ENCODE measurements at regions not wholly inside any gene's neighbourhood (a gene's known extent, or its start where the extent isn't known, plus 50 kb on each side); places are given as distances from the start of the nearest gene placed in this dataset.

- Histone ChIP-seq H3K4me3 (ENCODE audit: extremely low read depth in 1 of 4, insufficient read depth in 2 of 4, low read depth in 3 of 4, low read length in 4 of 4) (no peak overlapping the region), H3K4me1 (replicated peaks in 1 of 4; ENCODE audit: control insufficient read depth in 3 of 4, insufficient read depth in 4 of 4, low read length in 3 of 4) (no peaks in the 10 kb centered on the region), H3K9me3 (ENCODE audit: insufficient read depth in 2 of 2, low read depth in 1 of 2, low read length in 1 of 2) (no peaks in the 10 kb centered on the region), H3K23me2 (ENCODE audit: low read depth, low read length) (peaks cover 2% of the 10 kb centered on the region; the same call in 1 of the 2 replicates), H3K9ac (replicated peaks in 1 of 4; ENCODE audit: extremely low read depth in 1 of 4, low read depth in 3 of 4, low read length in 3 of 4) (no peak overlapping the region), H3K79me1 (ENCODE audit: low read depth, low read length) (no peaks in the 10 kb centered on the region), H3K18ac (ENCODE audit: extremely low read depth, low read length) (no peak overlapping the region), H2BK120ac (replicated peaks; ENCODE audit: low read depth, low read length) (no peak overlapping the region), H2BK5ac (ENCODE audit: low read depth, low read length) (no peak overlapping the region), H3K79me2 (ENCODE audit: control insufficient read depth in 1 of 2, insufficient read depth in 2 of 2, low read length in 2 of 2) (no peaks in the 10 kb centered on the region), H4K5ac (ENCODE audit: insufficient read length, low read depth, low read length) (no peak overlapping the region), H4K91ac (replicated peaks; ENCODE audit: insufficient read length, low read length) (no peak overlapping the region), H2BK15ac (ENCODE audit: low read length) (no peak overlapping the region), H2BK12ac (ENCODE audit: low read depth, low read length) (no peak overlapping the region), H3K36me3 (ENCODE audit: control insufficient read depth in 2 of 4, insufficient read depth in 4 of 4, low read length in 3 of 4) (no peaks in the 10 kb centered on the region), H3K56ac (replicated peaks; ENCODE audit: insufficient read length, low read depth, low read length) (no peak overlapping the region), H3K4ac (replicated peaks; ENCODE audit: insufficient read length, low read depth, low read length) (no peak overlapping the region), H3K27me3 (replicated peaks in 1 of 4; ENCODE audit: control insufficient read depth in 3 of 4, extremely low read depth in 1 of 4, insufficient read depth in 3 of 4, low read length in 3 of 4) (no peaks in the 10 kb centered on the region), H2AFZ (ENCODE audit: low read length) (no peak overlapping the region), H2BK20ac (ENCODE audit: low read length) (no peak overlapping the region), H4K20me1 (replicated peaks in 1 of 2; ENCODE audit: control insufficient read depth in 1 of 2, insufficient read depth in 2 of 2, low read length in 2 of 2) (no peaks in the 10 kb centered on the region), H3K27ac (ENCODE audit: low read depth, low read length) (no peak overlapping the region), H3K23ac (ENCODE audit: insufficient read length) (no peak overlapping the region), H2AK5ac (ENCODE audit: low read depth, low read length) (no peak overlapping the region), H3K14ac (ENCODE audit: insufficient read length) (no peak overlapping the region), H3K4me2 (ENCODE audit: insufficient read depth in 1 of 2, low read depth in 2 of 2, low read length in 2 of 2) (no peak overlapping the region), H4K8ac (ENCODE audit: extremely low read depth, insufficient read depth, low read length) (no peak overlapping the region)
- FAIRE-seq, result no peak
- 96% methylated on average over 3 of the region's 3 CpGs; no CpG with 5 or more reads in 1 of the 2 experiments for WGBS, 2 experiments (ENCODE audit: extremely low coverage in 1 of 2, insufficient coverage in 1 of 2, insufficient read length in 1 of 2, insufficient replicate concordance in 2 of 2, low coverage in 1 of 2, low lambda C conversion rate in 2 of 2, missing lambda C conversion rate in 1 of 2)
- POLR2A ChIA-PET (ENCODE audit: partially characterized antibody), result no interaction called here
- no peak for DNase-seq (ENCODE audit: low read depth in 1 of 2, low spot score in 2 of 2)
- CTCF ChIA-PET (ENCODE audit: partially characterized antibody), result interaction anchor here (0.6 kb wide), 1 partner anchor 250 kb away, joined by 3 read pairs; no protein-coding TSS in a partner anchor
- TF ChIP-seq POLR2A (IDR thresholded peaks at IDR 0.05; ENCODE audit: control extremely low read depth in 1 of 2, low read depth in 2 of 2, low read length in 2 of 2), result no peak
- no peak for TF ChIP-seq EGR1 (IDR thresholded peaks at IDR 0.05; ENCODE audit: borderline replicate concordance, low read depth, low read length)
- no peak for TF ChIP-seq SIN3A (conservative IDR thresholded peaks at IDR 0.05 in 1 of 2, IDR thresholded peaks at IDR 0.05 in 1 of 2; ENCODE audit: low read depth in 1 of 2, low read length in 2 of 2)
- no peak for TF ChIP-seq POLR2AphosphoS5 (IDR thresholded peaks at IDR 0.05; ENCODE audit: low read depth, low read length)
- no peak for TF ChIP-seq CTBP2 (IDR thresholded peaks at IDR 0.05; ENCODE audit: borderline replicate concordance, insufficient read depth, insufficient read length, low read length)
- TF ChIP-seq ASH2L (IDR thresholded peaks at IDR 0.05; ENCODE audit: low read length), result no peak
- TF ChIP-seq MAFK (IDR thresholded peaks at IDR 0.05; ENCODE audit: low read depth, low read length), result no peak
- TF ChIP-seq GTF2F1 (IDR thresholded peaks at IDR 0.05; ENCODE audit: borderline replicate concordance, low read depth, low read length), result no peak
- no peak for TF ChIP-seq CBX5 (IDR thresholded peaks at IDR 0.05; ENCODE audit: low read depth, low read length)
- no peak for TF ChIP-seq HDAC6 (IDR thresholded peaks at IDR 0.05; ENCODE audit: low read depth, low read length)
- TF ChIP-seq CHD2 (IDR thresholded peaks at IDR 0.05; ENCODE audit: low read length), result no peak
- TF ChIP-seq RNF2 (IDR thresholded peaks at IDR 0.05; ENCODE audit: borderline replicate concordance, low read depth, low read length, missing control alignments, poor library complexity, severe bottlenecking), result no peak
- no peak for TF ChIP-seq TAF7 (optimal IDR thresholded peaks at IDR 0.05; ENCODE audit: borderline replicate concordance, low read depth, low read length)
- no peak for TF ChIP-seq POU5F1 (IDR thresholded peaks at IDR 0.05; ENCODE audit: low read depth, low read length)
- no peak for TF ChIP-seq SRF (IDR thresholded peaks at IDR 0.05; ENCODE audit: low read depth, low read length)
Measured at GRCh38 chr5:174556756-174557155, 167.6 kb upstream of the MSX2 start.
